Peyer's patch (tissue), 4 donors: ENCODE measurements at regions not wholly inside any gene's neighbourhood (a gene's known extent, or its start where the extent isn't known, plus 50 kb on each side); places are given as distances from the start of the nearest gene placed in this dataset.

Experiments
- CTCF ChIP-seq, 6 experiments: fragments of 450-650 bp in 4 of 6; fragments of 200-600 bp in 2 of 6; sonication (generic) in 1 of 6; IDR thresholded peaks; one replicate each; pipeline ENCODE4 v1.5.1; 2017 to 2019; ENCODE audit warnings: antibody characterized with exemption in 6 of 6, mild to moderate bottlenecking in 3 of 6, moderate library complexity in 1 of 6
- POLR2A ChIP-seq, 2 donors: fragments of 450-650 bp; IDR thresholded peaks; one replicate each; pipeline ENCODE4 v1.5.1; 2017; ENCODE audit warnings: antibody characterized with exemption in 2 of 2, mild to moderate bottlenecking in 2 of 2, moderate library complexity in 2 of 2

GRCh38 chr11:134647066-134647743, 235.2 kb upstream of the B3GAT1 start:
- TF ChIP-seq CTCF (IDR thresholded peaks at IDR 0.05) (no peak), POLR2A (IDR thresholded peaks at IDR 0.05) (no peak)
